GM18870 (cell line): ENCODE measurements at regions not wholly inside any gene's neighbourhood (a gene's known extent, or its start where the extent isn't known, plus 50 kb on each side); places are given as distances from the start of the nearest gene placed in this dataset.
"Not testable (repeated sequence)": the region's sequence is repeated elsewhere in the genome, so short reads cannot be mapped to it uniquely, and the experiment has no call there.

Experiments used
- ATAC-seq: cut with Tn5 transposase; IDR thresholded peaks from one replicate; pipeline ENCODE4 v1.9.1; 2021; ENCODE audit warnings: moderate library complexity; ENCODE audit not compliant: unreplicated experiment

GRCh38 chrX:150205011-150205410 is 158.1 kb upstream of the MAMLD1 start:
- no peak for ATAC-seq

- no peak for ATAC-seq
Measured at GRCh38 chrX:150207733-150208132, 155.4 kb upstream of the MAMLD1 start.

GRCh38 chrX:150211988-150212387 is 151.1 kb upstream of the MAMLD1 start:
- ATAC-seq = no peak

GRCh38 chrX:150212672-150213480 is 150.2 kb upstream of the MAMLD1 start:
- no peak for ATAC-seq

GRCh38 chrX:150213481-150214030 is 149.6 kb upstream of the MAMLD1 start:
- ATAC-seq = no peak

GRCh38 chrX:150216000-150216399 is 147.1 kb upstream of the MAMLD1 start:
- ATAC-seq = not testable (repeated sequence)

- no peak for ATAC-seq
Measured at GRCh38 chrX:150216716-150217115, 146.4 kb upstream of the MAMLD1 start.

GRCh38 chrX:150217609-150218008 is 145.5 kb upstream of the MAMLD1 start:
- no peak for ATAC-seq

- no peak for ATAC-seq
Measured at GRCh38 chrX:150219374-150220185, 143.5 kb upstream of the MAMLD1 start.

GRCh38 chrX:150223176-150224015 is 139.7 kb upstream of the MAMLD1 start:
- no peak for ATAC-seq

- ATAC-seq = no peak
Measured at GRCh38 chrX:150224676-150225075, 138.4 kb upstream of the MAMLD1 start.

- ATAC-seq = no peak
Measured at GRCh38 chrX:150225266-150225665, 137.9 kb upstream of the MAMLD1 start.

GRCh38 chrX:150225756-150226155 is 137.4 kb upstream of the MAMLD1 start:
- ATAC-seq = no peak

GRCh38 chrX:150226223-150226965 is 136.7 kb upstream of the MAMLD1 start:
- ATAC-seq = no peak

GRCh38 chrX:150227321-150227860 is 135.7 kb upstream of the MAMLD1 start:
- no peak for ATAC-seq

GRCh38 chrX:150227873-150228410 is 135.2 kb upstream of the MAMLD1 start:
- no peak for ATAC-seq

- no peak for ATAC-seq
Measured at GRCh38 chrX:150228431-150228830, 134.7 kb upstream of the MAMLD1 start.

GRCh38 chrX:150229030-150229429 is 134.1 kb upstream of the MAMLD1 start:
- no peak for ATAC-seq

GRCh38 chrX:150229481-150229880 is 133.6 kb upstream of the MAMLD1 start:
- no peak for ATAC-seq

GRCh38 chrX:150230952-150231351 is 132.2 kb upstream of the MAMLD1 start:
- ATAC-seq = not testable (repeated sequence)
